ENCODE measurements at regions not wholly inside any gene's neighbourhood (a gene's known extent, or its start where the extent isn't known, plus 50 kb on each side); places are given as distances from the start of the nearest gene placed in this dataset.

DNA sequence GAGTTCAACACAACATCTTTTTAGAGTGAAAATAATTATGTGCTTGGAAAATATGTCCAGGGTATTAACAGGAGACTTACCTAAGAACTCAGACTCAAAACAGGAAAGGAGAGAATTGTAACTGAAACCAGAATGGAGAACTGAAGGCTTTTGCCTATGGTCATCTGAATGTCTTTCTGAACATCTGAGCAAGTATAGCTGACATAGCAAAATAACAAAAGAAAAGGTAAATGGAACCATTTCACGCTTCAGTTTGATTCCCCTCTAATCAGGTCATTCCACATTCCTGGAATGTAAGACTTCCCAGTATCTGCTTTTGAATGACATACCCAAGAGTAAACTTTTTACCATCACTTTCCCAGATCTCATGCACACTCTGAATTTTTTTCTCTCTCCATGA is 500.4 kb upstream of the HS3ST1 start:
- Histone ChIP-seq H3K9me3 (ENCODE audit: control insufficient read depth in 2 of 2, insufficient read depth in 1 of 2, low read length in 1 of 2) (no peaks in the 10 kb centered on the region), H3K4me3 (ENCODE audit: low read length in 2 of 2) (no peak overlapping the region), H3K27ac (ENCODE audit: low read depth in 1 of 2, low read length in 1 of 2) (no peak overlapping the region), H3K4me1 (ENCODE audit: control insufficient read depth in 2 of 2, insufficient read depth in 2 of 2, low read length in 2 of 2) (no peaks in the 10 kb centered on the region), H3K27me3 (ENCODE audit: control insufficient read depth in 2 of 2, insufficient read depth in 1 of 2, low read length in 1 of 2) (no peaks in the 10 kb centered on the region), H3K36me3 (ENCODE audit: control insufficient read depth in 2 of 2, insufficient read depth in 2 of 2, low read length in 1 of 2) (no peaks in the 10 kb centered on the region)
- WGBS = 88% methylated on average over 1 of the region's 1 CpG
- no peak for DNase-seq (ENCODE audit: low read depth in 6 of 9, low spot score in 9 of 9)

DNA sequence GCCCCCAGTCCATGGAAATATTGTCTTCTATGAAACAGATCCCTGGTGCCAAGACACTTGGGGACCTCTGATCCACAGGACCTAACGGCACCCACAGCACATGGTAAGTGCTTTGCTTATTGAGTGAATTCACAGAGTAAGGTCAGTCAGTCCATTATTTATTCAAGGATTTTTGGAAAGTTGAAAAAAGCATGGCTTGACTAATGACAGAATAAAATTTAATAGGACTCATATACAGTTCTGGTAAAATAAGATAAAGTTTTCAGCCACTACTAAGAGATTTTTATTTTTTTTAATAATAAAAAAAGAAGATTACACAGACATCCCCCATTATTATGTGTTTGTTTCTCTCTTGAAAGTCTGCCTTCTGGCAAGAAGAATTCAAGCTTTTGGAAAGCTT is 490.6 kb upstream of the HS3ST1 start:
- Histone ChIP-seq H3K36me3 (ENCODE audit: control insufficient read depth in 2 of 2, insufficient read depth in 2 of 2, low read length in 1 of 2) (no peaks in the 10 kb centered on the region), H3K4me1 (ENCODE audit: control insufficient read depth in 2 of 2, insufficient read depth in 2 of 2, low read length in 2 of 2) (no peaks in the 10 kb centered on the region), H3K27me3 (ENCODE audit: control insufficient read depth in 2 of 2, insufficient read depth in 1 of 2, low read length in 1 of 2) (no peaks in the 10 kb centered on the region), H3K9me3 (ENCODE audit: control insufficient read depth in 2 of 2, insufficient read depth in 1 of 2, low read length in 1 of 2) (peaks cover 0 to 6% of the 10 kb centered on the region in 2 donors), H3K27ac (ENCODE audit: low read depth in 1 of 2, low read length in 1 of 2) (no peak overlapping the region), H3K4me3 (ENCODE audit: low read length in 2 of 2) (no peak overlapping the region)
- no peak for DNase-seq (ENCODE audit: low read depth in 6 of 9, low spot score in 9 of 9)
- WGBS = 93% methylated on average over 1 of the region's 1 CpG

DNA sequence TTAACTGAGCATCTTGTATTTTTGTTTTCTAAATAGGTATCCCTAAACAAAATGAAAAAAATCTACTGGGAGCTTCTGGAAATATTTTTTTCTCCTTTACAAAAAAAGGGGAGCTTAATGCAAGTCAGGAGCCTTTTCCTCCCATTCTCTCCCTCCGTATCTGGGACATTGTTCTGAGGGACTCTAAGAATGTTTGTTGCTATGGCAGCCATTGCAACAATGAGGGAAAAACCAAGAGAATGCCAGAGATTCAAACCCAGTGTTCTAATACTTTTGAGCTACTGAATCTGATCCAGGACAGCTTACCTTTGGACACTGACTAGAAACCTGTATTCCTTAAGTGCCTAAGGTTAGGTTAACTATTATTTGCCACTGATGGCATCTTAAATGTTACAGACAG is 485.7 kb upstream of the HS3ST1 start:
- no peak overlapping the region for H3K27ac ChIP-seq (ENCODE audit: low read depth in 1 of 2, low read length in 1 of 2)
- no peaks in the 10 kb centered on the region for H3K36me3 ChIP-seq (ENCODE audit: control insufficient read depth in 2 of 2, insufficient read depth in 2 of 2, low read length in 1 of 2)
- no peaks in the 10 kb centered on the region for H3K4me1 ChIP-seq (ENCODE audit: control insufficient read depth in 2 of 2, insufficient read depth in 2 of 2, low read length in 2 of 2)
- no peaks in the 10 kb centered on the region for H3K27me3 ChIP-seq (ENCODE audit: control insufficient read depth in 2 of 2, insufficient read depth in 1 of 2, low read length in 1 of 2)
- DNase-seq (ENCODE audit: low read depth in 6 of 9, low spot score in 9 of 9) = no peak
- no peak overlapping the region for H3K4me3 ChIP-seq (ENCODE audit: low read length in 2 of 2)
- WGBS = 94% methylated on average over 1 of the region's 1 CpG
- peaks cover 0 to 3% of the 10 kb centered on the region in 2 donors for H3K9me3 ChIP-seq (ENCODE audit: control insufficient read depth in 2 of 2, insufficient read depth in 1 of 2, low read length in 1 of 2)

DNA sequence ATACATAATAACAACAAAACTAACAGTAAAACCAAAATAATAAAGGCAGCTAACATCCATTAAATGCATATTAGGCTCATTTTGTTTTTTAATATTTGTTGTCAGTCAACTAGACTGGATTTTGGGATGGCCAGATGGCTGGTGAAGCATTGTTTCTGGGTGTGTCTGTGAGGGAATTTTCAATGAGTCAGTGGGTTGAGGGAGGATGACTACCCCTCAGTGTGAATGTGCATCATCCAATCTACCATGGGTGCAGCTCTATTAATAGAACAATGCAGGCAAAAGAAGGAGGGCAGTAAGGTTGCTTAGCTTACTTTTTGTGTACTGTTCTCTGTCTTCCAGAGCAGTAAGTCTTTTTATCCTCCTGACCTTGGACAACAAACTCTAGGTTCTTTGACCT is 484.2 kb upstream of the HS3ST1 start:
- Histone ChIP-seq H3K4me1 (ENCODE audit: control insufficient read depth in 2 of 2, insufficient read depth in 2 of 2, low read length in 2 of 2) (no peaks in the 10 kb centered on the region), H3K36me3 (ENCODE audit: control insufficient read depth in 2 of 2, insufficient read depth in 2 of 2, low read length in 1 of 2) (no peaks in the 10 kb centered on the region), H3K9me3 (ENCODE audit: control insufficient read depth in 2 of 2, insufficient read depth in 1 of 2, low read length in 1 of 2) (peaks cover 0 to 2% of the 10 kb centered on the region in 2 donors), H3K4me3 (ENCODE audit: low read length in 2 of 2) (no peak overlapping the region), H3K27me3 (ENCODE audit: control insufficient read depth in 2 of 2, insufficient read depth in 1 of 2, low read length in 1 of 2) (no peaks in the 10 kb centered on the region), H3K27ac (ENCODE audit: low read depth in 1 of 2, low read length in 1 of 2) (no peak overlapping the region)
- DNase-seq (ENCODE audit: low read depth in 6 of 9, low spot score in 9 of 9) = no peak

DNA sequence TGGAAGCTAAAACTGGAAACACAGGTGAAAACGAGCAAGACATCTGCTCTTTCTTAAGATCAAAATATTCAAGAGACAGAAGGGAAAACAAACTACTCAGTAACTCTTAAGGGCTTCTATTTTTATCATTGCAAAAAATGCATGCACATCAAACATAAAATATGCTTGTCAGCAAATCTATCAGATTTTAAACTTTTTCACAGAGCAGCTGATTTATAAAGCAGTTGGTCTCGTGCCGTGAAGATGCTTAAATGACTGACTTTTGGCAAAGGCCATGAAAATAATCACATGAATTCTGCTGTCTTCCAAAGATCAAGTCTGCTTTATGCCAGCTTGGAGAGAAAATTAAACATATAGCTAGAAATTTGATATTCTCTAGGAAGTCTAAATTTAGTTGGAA is 482.1 kb upstream of the HS3ST1 start:
- H3K4me1 ChIP-seq (ENCODE audit: control insufficient read depth in 2 of 2, insufficient read depth in 2 of 2, low read length in 2 of 2) = no peaks in the 10 kb centered on the region
- H3K27ac ChIP-seq (ENCODE audit: low read depth in 1 of 2, low read length in 1 of 2) = no peak overlapping the region
- H3K27me3 ChIP-seq (ENCODE audit: control insufficient read depth in 2 of 2, insufficient read depth in 1 of 2, low read length in 1 of 2) = no peaks in the 10 kb centered on the region
- no peaks in the 10 kb centered on the region for H3K9me3 ChIP-seq (ENCODE audit: control insufficient read depth in 2 of 2, insufficient read depth in 1 of 2, low read length in 1 of 2)
- DNase-seq (ENCODE audit: low read depth in 6 of 9, low spot score in 9 of 9) = no peak
- no peaks in the 10 kb centered on the region for H3K36me3 ChIP-seq (ENCODE audit: control insufficient read depth in 2 of 2, insufficient read depth in 2 of 2, low read length in 1 of 2)
- H3K4me3 ChIP-seq (ENCODE audit: low read length in 2 of 2) = no peak overlapping the region
- WGBS = 89% methylated on average over 3 of the region's 3 CpGs

DNA sequence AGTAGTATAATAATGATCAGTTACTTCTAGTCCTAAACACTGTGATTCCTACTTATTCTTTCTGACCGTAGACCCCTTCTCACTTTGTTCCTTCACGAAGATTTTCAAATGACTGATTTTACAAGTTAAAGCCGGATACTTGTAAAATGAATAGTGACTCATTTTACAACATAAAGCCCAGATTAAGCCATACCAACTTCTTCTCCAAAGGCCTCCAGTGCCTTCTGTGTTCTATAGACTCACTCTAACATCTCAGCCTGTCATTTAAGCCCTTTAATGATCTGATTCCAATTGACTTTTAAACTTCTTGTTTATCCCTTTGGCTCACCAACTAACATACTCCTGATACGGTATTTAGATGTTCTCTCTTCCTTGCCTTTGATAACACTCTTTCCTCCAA is 480.0 kb upstream of the HS3ST1 start:
- H3K4me3 ChIP-seq (ENCODE audit: low read length in 2 of 2) = no peak overlapping the region
- H3K27me3 ChIP-seq (ENCODE audit: control insufficient read depth in 2 of 2, insufficient read depth in 1 of 2, low read length in 1 of 2) = no peaks in the 10 kb centered on the region
- H3K9me3 ChIP-seq (ENCODE audit: control insufficient read depth in 2 of 2, insufficient read depth in 1 of 2, low read length in 1 of 2) = no peaks in the 10 kb centered on the region
- no peak overlapping the region for H3K27ac ChIP-seq (ENCODE audit: low read depth in 1 of 2, low read length in 1 of 2)
- WGBS = 96% methylated on average over 4 of the region's 4 CpGs
- no peaks in the 10 kb centered on the region for H3K4me1 ChIP-seq (ENCODE audit: control insufficient read depth in 2 of 2, insufficient read depth in 2 of 2, low read length in 2 of 2)
- H3K36me3 ChIP-seq (ENCODE audit: control insufficient read depth in 2 of 2, insufficient read depth in 2 of 2, low read length in 1 of 2) = no peaks in the 10 kb centered on the region
- DNase-seq (ENCODE audit: low read depth in 6 of 9, low spot score in 9 of 9) = no peak

DNA sequence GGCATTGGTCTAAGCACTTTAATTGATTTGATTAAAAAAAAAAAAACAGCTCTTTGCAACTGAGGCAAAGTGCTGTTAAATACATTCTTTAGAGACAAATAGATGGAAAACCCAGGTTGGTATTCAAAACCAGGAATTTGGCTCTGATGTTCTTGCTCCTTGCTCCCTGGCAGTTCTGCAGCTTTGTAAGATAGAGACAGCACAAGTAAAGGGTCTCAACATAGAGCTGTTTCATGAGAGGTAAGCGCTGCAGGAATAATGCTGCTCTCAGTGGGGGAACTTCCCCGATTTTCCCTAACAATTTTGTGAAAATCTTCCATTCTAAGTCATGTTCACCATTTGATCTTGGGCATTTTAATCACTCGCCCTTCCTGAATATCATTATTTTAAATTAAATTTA is 479.5 kb upstream of the HS3ST1 start:
- no peak for DNase-seq (ENCODE audit: low read depth in 6 of 9, low spot score in 9 of 9)
- no peaks in the 10 kb centered on the region for H3K36me3 ChIP-seq (ENCODE audit: control insufficient read depth in 2 of 2, insufficient read depth in 2 of 2, low read length in 1 of 2)
- no peaks in the 10 kb centered on the region for H3K9me3 ChIP-seq (ENCODE audit: control insufficient read depth in 2 of 2, insufficient read depth in 1 of 2, low read length in 1 of 2)
- H3K4me3 ChIP-seq (ENCODE audit: low read length in 2 of 2) = no peak overlapping the region
- no peaks in the 10 kb centered on the region for H3K27me3 ChIP-seq (ENCODE audit: control insufficient read depth in 2 of 2, insufficient read depth in 1 of 2, low read length in 1 of 2)
- 92% methylated on average over 3 of the region's 3 CpGs for WGBS
- no peaks in the 10 kb centered on the region for H3K4me1 ChIP-seq (ENCODE audit: control insufficient read depth in 2 of 2, insufficient read depth in 2 of 2, low read length in 2 of 2)
- no peak overlapping the region for H3K27ac ChIP-seq (ENCODE audit: low read depth in 1 of 2, low read length in 1 of 2)

DNA sequence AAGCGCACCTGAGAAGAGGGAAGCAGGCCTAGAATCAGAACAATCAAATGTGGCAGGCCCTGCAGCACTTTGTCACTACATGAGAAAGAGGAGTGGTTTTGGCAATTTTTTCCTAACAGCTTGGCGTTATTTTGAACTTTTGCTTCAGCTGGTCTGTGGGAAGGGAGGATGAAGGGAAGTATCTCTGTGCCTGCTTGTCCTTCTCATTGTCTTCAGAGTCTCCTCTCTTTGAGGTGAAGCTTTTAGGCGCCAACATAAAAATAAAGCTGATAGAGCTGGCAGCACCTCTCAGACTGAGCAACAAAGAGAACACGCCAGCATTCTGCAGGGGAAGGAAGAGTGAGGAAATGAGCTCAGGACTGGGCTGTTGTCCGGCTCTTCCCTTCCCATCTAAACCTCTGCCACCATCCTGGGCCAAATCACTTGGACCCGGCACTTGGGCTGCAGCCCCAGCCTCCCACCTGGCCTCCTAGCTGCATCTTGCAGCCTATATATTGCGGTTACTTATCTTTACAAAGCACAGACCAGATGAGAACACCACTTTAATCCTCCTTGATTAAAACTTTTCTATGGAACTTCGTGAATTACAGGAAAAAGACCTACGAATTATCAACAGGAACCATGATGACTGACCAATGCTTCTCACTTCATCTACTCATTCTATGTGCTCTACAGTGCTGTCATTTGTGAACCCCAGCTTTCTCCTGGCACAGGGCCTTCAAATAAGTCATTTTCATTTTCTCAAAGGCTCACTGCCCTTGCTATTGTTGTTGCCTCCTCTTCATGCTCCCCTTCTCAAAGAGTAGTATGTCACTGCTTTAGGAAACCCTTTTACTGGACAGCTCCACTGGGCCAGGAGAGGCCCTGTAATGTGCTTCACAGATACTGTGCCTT is 476.4 kb upstream of the HS3ST1 start:
- WGBS = 80% methylated on average over 9 of the region's 9 CpGs
- Histone ChIP-seq H3K9me3 (ENCODE audit: control insufficient read depth in 2 of 2, insufficient read depth in 1 of 2, low read length in 1 of 2) (no peaks in the 10 kb centered on the region), H3K27ac (ENCODE audit: low read depth in 1 of 2, low read length in 1 of 2) (no peak overlapping the region), H3K36me3 (ENCODE audit: control insufficient read depth in 2 of 2, insufficient read depth in 2 of 2, low read length in 1 of 2) (no peaks in the 10 kb centered on the region), H3K4me3 (ENCODE audit: low read length in 2 of 2) (no peak overlapping the region), H3K27me3 (ENCODE audit: control insufficient read depth in 2 of 2, insufficient read depth in 1 of 2, low read length in 1 of 2) (no peaks in the 10 kb centered on the region), H3K4me1 (ENCODE audit: control insufficient read depth in 2 of 2, insufficient read depth in 2 of 2, low read length in 2 of 2) (no peaks in the 10 kb centered on the region)
- DNase-seq (ENCODE audit: low read depth in 6 of 9, low spot score in 9 of 9) = no peak

DNA sequence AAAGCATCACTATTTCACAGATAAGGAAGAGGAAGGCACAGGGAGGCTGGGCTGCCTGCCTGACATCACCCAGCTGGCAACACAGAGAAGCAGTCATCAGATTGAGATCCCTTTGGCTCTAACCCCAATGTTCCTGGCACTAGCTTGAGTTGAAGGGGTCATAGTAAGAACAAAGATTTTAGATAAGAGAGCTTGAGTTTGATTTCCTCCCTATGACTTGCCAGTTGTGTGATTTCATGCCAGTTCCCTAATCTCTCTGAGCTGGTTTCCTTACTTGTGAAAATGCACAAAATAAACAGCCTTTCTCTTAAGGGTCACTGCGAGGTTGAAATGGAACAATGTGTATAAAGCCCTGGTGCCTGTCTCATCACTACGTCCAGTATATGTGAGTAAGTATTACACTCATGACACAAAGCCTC is 475.4 kb upstream of the HS3ST1 start:
- Histone ChIP-seq H3K4me1 (ENCODE audit: control insufficient read depth in 2 of 2, insufficient read depth in 2 of 2, low read length in 2 of 2) (no peaks in the 10 kb centered on the region), H3K9me3 (ENCODE audit: control insufficient read depth in 2 of 2, insufficient read depth in 1 of 2, low read length in 1 of 2) (no peaks in the 10 kb centered on the region), H3K27me3 (ENCODE audit: control insufficient read depth in 2 of 2, insufficient read depth in 1 of 2, low read length in 1 of 2) (no peaks in the 10 kb centered on the region), H3K27ac (ENCODE audit: low read depth in 1 of 2, low read length in 1 of 2) (no peak overlapping the region), H3K4me3 (ENCODE audit: low read length in 2 of 2) (no peak overlapping the region), H3K36me3 (ENCODE audit: control insufficient read depth in 2 of 2, insufficient read depth in 2 of 2, low read length in 1 of 2) (no peaks in the 10 kb centered on the region)
- no peak for DNase-seq (ENCODE audit: low read depth in 6 of 9, low spot score in 9 of 9)
- 17% methylated on average over 2 of the region's 2 CpGs for WGBS
